HG03135 (cell line): ENCODE measurements at regions not wholly inside any gene's neighbourhood (a gene's known extent, or its start where the extent isn't known, plus 50 kb on each side); places are given as distances from the start of the nearest gene placed in this dataset.

ENCODE experiments used
- ATAC-seq: cut with Tn5 transposase; IDR thresholded peaks from one replicate; pipeline ENCODE4 v1.9.1; 2021; ENCODE audit warnings: mild to moderate bottlenecking, moderate library complexity; ENCODE audit not compliant: unreplicated experiment

DNA sequence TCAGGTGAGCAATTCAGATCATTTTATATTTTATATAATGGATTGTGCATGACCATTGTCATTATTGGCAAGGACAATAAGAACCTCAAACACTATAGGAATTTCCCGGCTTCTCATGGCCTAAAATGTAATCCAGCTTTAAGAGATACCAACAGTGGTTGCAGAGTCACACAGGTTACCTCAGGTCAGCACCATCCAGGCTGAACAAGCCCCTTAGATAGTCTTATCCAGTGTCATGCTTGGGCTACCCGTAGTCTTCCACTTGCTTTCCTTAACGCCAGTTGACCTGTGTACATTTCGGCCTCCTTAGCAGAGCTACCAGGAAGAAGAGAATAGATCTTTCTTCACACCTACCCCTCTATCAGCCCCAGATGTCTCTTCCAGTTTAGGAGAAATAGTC is 293.3 kb upstream of the SYT4 start:
- ATAC-seq, result no peak

GRCh38 chr18:43571078-43571689 is 293.9 kb upstream of the SYT4 start:
- ATAC-seq, result peak; percentile 58

DNA sequence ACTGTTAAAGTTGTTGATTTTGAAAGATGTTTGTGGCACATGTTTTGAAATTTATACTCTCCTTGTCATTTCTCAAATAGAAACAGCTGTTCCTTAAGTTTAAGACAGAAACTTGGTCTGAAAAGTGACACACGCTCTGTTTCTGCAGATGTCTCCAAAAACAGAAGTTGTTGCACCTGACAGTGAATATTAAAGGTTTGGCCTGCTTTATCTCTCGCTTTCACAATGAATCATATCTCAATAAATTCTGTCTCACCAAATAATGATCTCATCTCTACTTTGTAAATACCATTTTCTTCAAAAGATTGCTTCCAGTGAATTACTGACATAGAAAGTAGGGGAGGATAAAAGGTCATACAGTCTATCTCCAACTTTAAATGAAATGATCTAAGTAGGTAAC is 294.9 kb upstream of the SYT4 start:
- ATAC-seq, result no peak

GRCh38 chr18:43574974-43575373 is 297.7 kb upstream of the SYT4 start:
- ATAC-seq, result no peak

- no peak for ATAC-seq
These were observed 300.9 kb upstream of the SYT4 start for GRCh38 chr18:43578211-43578610.

DNA sequence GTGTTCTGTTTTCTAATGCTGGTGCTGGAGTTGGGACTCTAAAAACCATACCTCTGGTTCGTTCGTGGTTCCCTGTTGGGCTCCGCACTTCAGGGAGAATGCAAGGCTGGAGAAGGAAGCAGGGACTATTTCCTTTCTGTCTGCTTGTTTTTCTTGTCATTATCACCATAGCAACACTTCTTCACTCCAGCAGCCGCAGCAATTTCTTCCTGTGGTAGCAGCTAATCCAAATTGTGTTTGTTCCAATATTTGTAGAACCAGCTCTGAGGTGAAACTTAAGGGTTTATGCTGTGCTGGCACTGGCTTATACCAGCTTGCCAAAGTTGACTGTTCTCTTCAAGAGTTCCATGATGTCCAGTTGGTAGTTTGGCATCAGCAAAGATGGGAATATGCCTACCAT is 301.4 kb upstream of the SYT4 start:
- no peak for ATAC-seq

GRCh38 chr18:43581936-43582519 is 304.7 kb upstream of the SYT4 start:
- ATAC-seq, result no peak

GRCh38 chr18:43587538-43588153 is 310.4 kb upstream of the SYT4 start:
- ATAC-seq, result peak; percentile 62

GRCh38 chr18:43588838-43589237 is 311.5 kb upstream of the SYT4 start:
- no peak for ATAC-seq

DNA sequence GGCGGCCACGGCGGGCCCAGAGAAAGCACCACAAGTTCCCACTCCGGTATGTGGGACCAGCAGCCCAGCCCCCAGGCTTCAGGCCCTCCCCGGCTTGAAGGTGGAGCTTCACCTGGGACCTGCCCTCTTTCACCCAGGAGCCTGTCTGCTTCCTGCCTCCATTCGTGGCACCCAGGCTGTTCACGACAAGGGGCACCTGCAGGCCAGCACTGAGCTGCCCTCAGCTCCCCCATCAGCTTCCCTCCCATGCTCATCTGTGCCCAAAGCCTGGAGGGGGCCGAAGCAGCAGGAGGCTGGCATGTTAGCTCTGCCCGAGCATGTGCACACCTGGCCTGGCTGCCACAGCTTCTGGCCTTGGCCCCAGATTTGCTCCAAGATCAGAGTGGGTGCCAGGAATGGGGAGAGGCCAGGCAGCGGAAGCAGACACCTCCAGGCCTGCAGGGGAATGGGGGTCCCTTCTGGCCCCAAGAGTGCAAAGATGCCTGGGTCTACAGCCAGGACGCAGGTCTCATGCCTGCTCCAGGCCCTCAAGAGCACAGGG is 312.4 kb upstream of the SYT4 start:
- no peak for ATAC-seq

GRCh38 chr18:43590182-43590903 is 313.1 kb upstream of the SYT4 start:
- no peak for ATAC-seq

- no peak for ATAC-seq
These were observed 315.0 kb upstream of the SYT4 start for GRCh38 chr18:43592269-43592668.

DNA sequence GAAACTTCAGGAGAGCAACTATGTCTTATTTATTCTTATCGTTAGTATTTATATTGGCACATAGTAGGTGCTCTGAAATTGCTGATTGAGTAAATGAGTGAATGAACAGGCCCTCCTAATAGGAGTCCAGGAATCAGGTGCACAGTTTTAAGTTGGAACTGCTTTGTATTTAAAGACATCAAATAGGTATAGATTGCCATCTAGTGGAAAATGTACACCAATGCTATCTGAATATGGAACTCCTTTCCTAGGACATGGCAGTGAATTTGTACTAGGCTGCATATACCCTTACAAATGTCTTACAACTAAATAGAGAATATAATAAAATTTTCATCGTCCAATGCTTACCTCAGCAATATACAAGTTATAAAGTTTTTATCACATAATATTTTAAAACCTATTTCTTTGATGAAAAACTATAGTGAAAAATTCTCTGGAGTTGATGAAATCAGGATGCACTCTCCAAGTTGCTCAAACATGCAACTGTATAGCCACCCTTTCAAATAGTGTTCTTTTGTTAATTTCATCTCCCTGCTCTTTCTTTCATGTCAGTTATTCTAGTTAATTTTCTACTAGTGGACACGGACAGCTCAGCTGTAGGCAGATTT is 318.9 kb upstream of the SYT4 start:
- peak; percentile 70 for ATAC-seq

GRCh38 chr18:43601432-43601831 is 324.1 kb upstream of the SYT4 start:
- no peak for ATAC-seq

GRCh38 chr18:43605224-43605623 is 327.9 kb upstream of the SYT4 start:
- no peak for ATAC-seq

DNA sequence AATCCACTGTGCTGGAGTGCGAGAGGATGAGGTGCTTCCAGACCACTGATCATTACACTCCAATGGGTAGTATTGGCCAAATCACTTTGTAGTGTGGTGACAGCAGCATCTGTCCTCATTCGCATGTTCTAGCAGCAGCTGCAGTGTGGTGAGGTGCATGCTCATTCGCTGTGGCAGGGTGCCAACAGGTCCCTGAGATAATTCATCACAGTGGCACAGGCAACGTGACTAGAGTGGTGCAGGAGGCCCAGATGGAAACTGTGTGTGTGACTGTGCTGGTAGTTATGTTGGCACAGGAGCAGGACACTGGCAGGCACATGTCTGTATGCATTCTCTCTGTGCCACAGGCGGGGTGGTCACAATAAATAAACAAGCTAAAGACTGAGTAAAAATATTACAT is 329.5 kb upstream of the SYT4 start:
- ATAC-seq, result no peak

GRCh38 chr18:43620936-43621335 is 343.6 kb upstream of the SYT4 start:
- peak; percentile 63 for ATAC-seq

DNA sequence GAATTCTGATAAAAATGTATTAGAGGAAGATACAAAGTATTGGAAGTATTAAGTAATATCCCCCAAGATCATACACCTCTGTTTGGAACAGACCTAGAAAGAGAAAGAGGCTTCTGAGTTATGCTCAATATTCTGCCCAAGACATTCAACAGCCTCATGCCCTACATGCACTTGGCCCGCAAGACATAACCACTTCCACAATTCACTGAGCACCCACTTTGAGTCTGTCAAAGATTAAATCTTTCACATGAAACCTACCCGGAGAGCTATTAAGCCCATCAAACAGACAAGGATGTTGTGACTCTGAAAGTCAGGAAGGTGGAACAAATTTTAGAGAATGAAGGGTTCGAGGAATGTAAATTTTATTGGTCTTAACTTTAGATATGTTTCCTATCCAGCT is 344.7 kb upstream of the SYT4 start:
- ATAC-seq, result no peak

- no peak for ATAC-seq
These were observed 348.3 kb upstream of the SYT4 start for GRCh38 chr18:43625582-43625981.

DNA sequence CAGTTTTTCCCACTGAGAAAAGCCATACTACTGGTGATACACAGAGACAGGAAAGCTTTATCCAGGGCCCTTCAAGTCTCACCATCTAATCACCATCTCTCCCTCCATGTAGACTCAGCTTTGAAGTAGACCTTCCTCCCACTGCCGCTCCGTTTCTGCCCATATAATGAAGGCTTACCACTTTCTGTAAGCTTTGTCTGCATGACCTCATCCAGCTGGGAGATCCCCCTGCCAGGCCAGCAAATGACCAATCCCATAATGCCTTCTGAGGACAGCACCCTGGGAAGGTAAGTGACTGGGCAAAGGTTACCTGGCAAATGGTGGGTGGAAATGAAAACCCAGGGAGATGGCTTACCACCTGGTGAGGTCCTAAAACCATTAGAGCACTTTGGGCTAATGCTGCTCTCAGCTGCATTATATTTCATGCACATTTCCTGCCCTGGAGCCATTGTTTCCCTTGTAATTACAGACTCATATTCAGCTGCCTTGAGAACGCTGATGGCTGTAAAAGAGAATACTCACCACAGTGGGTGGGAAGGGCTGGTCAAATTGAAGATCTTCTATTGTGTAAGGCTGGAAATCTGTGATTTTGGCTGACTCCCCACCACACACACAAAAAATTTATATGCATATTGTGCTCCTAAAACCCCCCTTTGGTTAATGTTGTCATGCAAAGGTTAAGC is 350.7 kb upstream of the SYT4 start:
- ATAC-seq, result no peak

DNA sequence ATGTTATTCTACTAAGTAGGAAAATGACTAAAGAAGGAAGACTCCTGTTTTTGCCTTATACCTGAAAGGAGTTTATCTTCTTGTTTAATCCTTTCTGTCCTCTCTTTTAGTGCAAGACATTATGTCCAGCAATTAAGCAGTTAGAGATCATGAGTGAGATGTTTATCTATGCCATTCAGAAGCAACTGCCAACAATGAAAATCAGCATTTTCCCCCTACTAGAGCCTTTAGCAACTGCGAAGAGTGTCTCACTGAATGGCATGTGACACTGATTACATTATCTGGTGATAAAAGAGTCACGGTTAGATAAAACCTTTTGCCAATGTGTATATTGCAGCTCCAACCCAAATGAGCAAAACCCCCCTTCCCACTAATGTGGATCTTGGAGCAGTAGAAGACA is 357.7 kb upstream of the SYT4 start:
- ATAC-seq, result no peak
